Activated naive CD8-positive, alpha-beta T cell treated with anti-CD3 and anti-CD28 coated beads for 36 hours (primary cell): ENCODE measurements at regions not wholly inside any gene's neighbourhood (a gene's known extent, or its start where the extent isn't known, plus 50 kb on each side); places are given as distances from the start of the nearest gene placed in this dataset.

Source experiments
- DNase-seq: peaks from one replicate; pipeline ENCODE4 v3.0.0; 2021
- H3K27ac Mint-ChIP-seq: one replicate; pipeline ENCODE4 v1.8.0; 2022; ENCODE audit warnings: mild to moderate bottlenecking, moderate library complexity, mixed read lengths
- H3K27me3 Mint-ChIP-seq: one replicate; pipeline ENCODE4 v1.8.0; 2022; ENCODE audit warnings: mild to moderate bottlenecking, mixed read lengths
- H3K36me3 Mint-ChIP-seq: one replicate; pipeline ENCODE4 v1.8.0; 2021; ENCODE audit warnings: mild to moderate bottlenecking, mixed read lengths
- H3K4me1 Mint-ChIP-seq: one replicate; pipeline ENCODE4 v1.8.0; 2021; ENCODE audit warnings: mixed read lengths
- H3K4me3 Mint-ChIP-seq: one replicate; pipeline ENCODE4 v1.8.0; 2022; ENCODE audit warnings: mild to moderate bottlenecking, moderate library complexity, mixed read lengths
- H3K9me3 Mint-ChIP-seq: one replicate; pipeline ENCODE4 v1.8.0; 2022; ENCODE audit warnings: mixed read lengths

- Mint-ChIP-seq H3K36me3 (no peaks in the 10 kb centered on the region), H3K27ac (no peak overlapping the region), H3K4me3 (no peak overlapping the region), H3K27me3 (no peaks in the 10 kb centered on the region), H3K9me3 (no peaks in the 10 kb centered on the region), H3K4me1 (no peaks in the 10 kb centered on the region)
- no peak for DNase-seq
These were observed 431.1 kb downstream of the LRRIQ3 start for GRCh38 chr1:73766786-73767348.

GRCh38 chr1:73765551-73766233, 432.3 kb downstream of the LRRIQ3 start:
- H3K9me3 Mint-ChIP-seq = no peaks in the 10 kb centered on the region
- no peaks in the 10 kb centered on the region for H3K36me3 Mint-ChIP-seq
- no peak overlapping the region for H3K4me3 Mint-ChIP-seq
- H3K4me1 Mint-ChIP-seq = no peaks in the 10 kb centered on the region
- no peaks in the 10 kb centered on the region for H3K27me3 Mint-ChIP-seq
- H3K27ac Mint-ChIP-seq = no peak overlapping the region
- no peak for DNase-seq

GRCh38 chr1:73761559-73761958, 436.4 kb downstream of the LRRIQ3 start:
- no peaks in the 10 kb centered on the region for H3K27me3 Mint-ChIP-seq
- no peak for DNase-seq
- H3K4me3 Mint-ChIP-seq = no peak overlapping the region
- H3K9me3 Mint-ChIP-seq = no peaks in the 10 kb centered on the region
- no peaks in the 10 kb centered on the region for H3K36me3 Mint-ChIP-seq
- no peaks in the 10 kb centered on the region for H3K4me1 Mint-ChIP-seq
- H3K27ac Mint-ChIP-seq = no peak overlapping the region

GRCh38 chr1:73759011-73759410, 439.0 kb downstream of the LRRIQ3 start:
- no peak overlapping the region for H3K4me3 Mint-ChIP-seq
- H3K27ac Mint-ChIP-seq = no peak overlapping the region
- H3K9me3 Mint-ChIP-seq = no peaks in the 10 kb centered on the region
- DNase-seq = no peak
- H3K4me1 Mint-ChIP-seq = no peaks in the 10 kb centered on the region
- H3K36me3 Mint-ChIP-seq = no peaks in the 10 kb centered on the region
- H3K27me3 Mint-ChIP-seq = no peaks in the 10 kb centered on the region

GRCh38 chr1:73756817-73757216, 441.2 kb downstream of the LRRIQ3 start:
- no peaks in the 10 kb centered on the region for H3K4me1 Mint-ChIP-seq
- no peaks in the 10 kb centered on the region for H3K9me3 Mint-ChIP-seq
- no peaks in the 10 kb centered on the region for H3K36me3 Mint-ChIP-seq
- no peaks in the 10 kb centered on the region for H3K27me3 Mint-ChIP-seq
- H3K4me3 Mint-ChIP-seq = no peak overlapping the region
- no peak for DNase-seq
- no peak overlapping the region for H3K27ac Mint-ChIP-seq

- Mint-ChIP-seq H3K36me3 (no peaks in the 10 kb centered on the region), H3K4me1 (no peaks in the 10 kb centered on the region), H3K9me3 (no peaks in the 10 kb centered on the region), H3K4me3 (no peak overlapping the region), H3K27me3 (no peaks in the 10 kb centered on the region), H3K27ac (no peak overlapping the region)
- no peak for DNase-seq
These were observed 442.3 kb downstream of the LRRIQ3 start for GRCh38 chr1:73755649-73756048.

GRCh38 chr1:73749996-73750395, 448.0 kb downstream of the LRRIQ3 start:
- H3K9me3 Mint-ChIP-seq = peaks cover 4% of the 10 kb centered on the region

GRCh38 chr1:73744985-73745384, 453.0 kb downstream of the LRRIQ3 start:
- Mint-ChIP-seq H3K27ac (no peak overlapping the region), H3K9me3 (peaks cover 10% of the 10 kb centered on the region), H3K4me1 (no peaks in the 10 kb centered on the region), H3K36me3 (no peaks in the 10 kb centered on the region), H3K4me3 (no peak overlapping the region), H3K27me3 (no peaks in the 10 kb centered on the region)
- DNase-seq = no peak

More at GRCh38 chr1:73749996-73750395, 448.0 kb downstream of the LRRIQ3 start:
- Mint-ChIP-seq H3K36me3 (no peaks in the 10 kb centered on the region), H3K27me3 (no peaks in the 10 kb centered on the region), H3K4me3 (no peak overlapping the region), H3K27ac (no peak overlapping the region), H3K4me1 (no peaks in the 10 kb centered on the region)
- DNase-seq = no peak

GRCh38 chr1:73736125-73736524, 461.9 kb downstream of the LRRIQ3 start:
- Mint-ChIP-seq H3K4me1 (no peaks in the 10 kb centered on the region), H3K9me3 (peaks cover 1% of the 10 kb centered on the region), H3K4me3 (no peak overlapping the region), H3K27me3 (no peaks in the 10 kb centered on the region), H3K36me3 (no peaks in the 10 kb centered on the region), H3K27ac (no peak overlapping the region)
- no peak for DNase-seq

- no peaks in the 10 kb centered on the region for H3K27me3 Mint-ChIP-seq
- no peak overlapping the region for H3K27ac Mint-ChIP-seq
- peaks cover 4% of the 10 kb centered on the region for H3K9me3 Mint-ChIP-seq
- DNase-seq = no peak
- H3K4me1 Mint-ChIP-seq = no peaks in the 10 kb centered on the region
- H3K4me3 Mint-ChIP-seq = no peak overlapping the region
- no peaks in the 10 kb centered on the region for H3K36me3 Mint-ChIP-seq
These were observed 470.9 kb downstream of the LRRIQ3 start for GRCh38 chr1:73727036-73727435.

- H3K27ac Mint-ChIP-seq = no peak overlapping the region
- no peak overlapping the region for H3K4me3 Mint-ChIP-seq
- H3K27me3 Mint-ChIP-seq = no peaks in the 10 kb centered on the region
- no peaks in the 10 kb centered on the region for H3K36me3 Mint-ChIP-seq
- peaks cover 3% of the 10 kb centered on the region for H3K9me3 Mint-ChIP-seq
- DNase-seq = no peak
- H3K4me1 Mint-ChIP-seq = no peaks in the 10 kb centered on the region
These were observed 475.9 kb downstream of the LRRIQ3 start for GRCh38 chr1:73722055-73722454.

GRCh38 chr1:73717976-73718375, 480.0 kb downstream of the LRRIQ3 start:
- H3K9me3 Mint-ChIP-seq = peaks cover 2% of the 10 kb centered on the region
- H3K4me3 Mint-ChIP-seq = no peak overlapping the region
- no peaks in the 10 kb centered on the region for H3K27me3 Mint-ChIP-seq
- no peaks in the 10 kb centered on the region for H3K36me3 Mint-ChIP-seq
- no peaks in the 10 kb centered on the region for H3K4me1 Mint-ChIP-seq
- DNase-seq = no peak
- no peak overlapping the region for H3K27ac Mint-ChIP-seq

- Mint-ChIP-seq H3K4me3 (no peak overlapping the region), H3K27me3 (no peaks in the 10 kb centered on the region), H3K4me1 (no peaks in the 10 kb centered on the region), H3K9me3 (peaks cover 2% of the 10 kb centered on the region), H3K27ac (no peak overlapping the region), H3K36me3 (no peaks in the 10 kb centered on the region)
- no peak for DNase-seq
These were observed 486.9 kb downstream of the LRRIQ3 start for GRCh38 chr1:73711089-73711488.

GRCh38 chr1:73701826-73702225, 496.1 kb downstream of the LRRIQ3 start:
- no peaks in the 10 kb centered on the region for H3K9me3 Mint-ChIP-seq
- no peak overlapping the region for H3K4me3 Mint-ChIP-seq
- no peak for DNase-seq
- no peaks in the 10 kb centered on the region for H3K4me1 Mint-ChIP-seq
- no peaks in the 10 kb centered on the region for H3K27me3 Mint-ChIP-seq
- no peak overlapping the region for H3K27ac Mint-ChIP-seq
- no peaks in the 10 kb centered on the region for H3K36me3 Mint-ChIP-seq

- Mint-ChIP-seq H3K9me3 (no peaks in the 10 kb centered on the region), H3K27me3 (no peaks in the 10 kb centered on the region), H3K4me1 (no peaks in the 10 kb centered on the region), H3K36me3 (no peaks in the 10 kb centered on the region), H3K27ac (no peak overlapping the region), H3K4me3 (no peak overlapping the region)
- DNase-seq = no peak
These were observed 521.8 kb downstream of the LRRIQ3 start for GRCh38 chr1:73676186-73676585.

GRCh38 chr1:73674945-73675561, 522.9 kb downstream of the LRRIQ3 start:
- H3K4me3 Mint-ChIP-seq = no peak overlapping the region
- H3K9me3 Mint-ChIP-seq = no peaks in the 10 kb centered on the region
- no peaks in the 10 kb centered on the region for H3K4me1 Mint-ChIP-seq
- no peak for DNase-seq
- H3K36me3 Mint-ChIP-seq = no peaks in the 10 kb centered on the region
- H3K27ac Mint-ChIP-seq = no peak overlapping the region
- H3K27me3 Mint-ChIP-seq = no peaks in the 10 kb centered on the region
